ENCODE measurements at regions not wholly inside any gene's neighbourhood (a gene's known extent, or its start where the extent isn't known, plus 50 kb on each side); places are given as distances from the start of the nearest gene placed in this dataset.

- no peaks in the 10 kb centered on the region for H4K20me1 ChIP-seq (ENCODE audit: insufficient read depth, low read length)
- no peaks in the 10 kb centered on the region for H3K79me2 ChIP-seq (ENCODE audit: low read length)
- no peaks in the 10 kb centered on the region for H3K4me1 ChIP-seq (ENCODE audit: low read length)
- H3K27me3 ChIP-seq (replicated peaks; ENCODE audit: insufficient read depth, low read length), result no peaks in the 10 kb centered on the region
- DNase-seq, result no peak
- no peaks in the 10 kb centered on the region for H3F3A ChIP-seq (ENCODE audit: insufficient read depth, low read length)
- H3K9ac ChIP-seq (ENCODE audit: low read length), result no peak overlapping the region
- H3K4me2 ChIP-seq (ENCODE audit: low read depth, low read length), result no peak overlapping the region
- no peaks in the 10 kb centered on the region for H3K36me3 ChIP-seq (replicated peaks; ENCODE audit: insufficient read depth, low read length)
- no peak overlapping the region for H2AFZ ChIP-seq (ENCODE audit: low read length)
- no peaks in the 10 kb centered on the region for H3K9me2 ChIP-seq (replicated peaks; ENCODE audit: insufficient read depth, low read length)
- TF ChIP-seq EZH2phosphoT487 (IDR thresholded peaks at IDR 0.05; ENCODE audit: low read length), result no peak
- TF ChIP-seq, protein P1, sequence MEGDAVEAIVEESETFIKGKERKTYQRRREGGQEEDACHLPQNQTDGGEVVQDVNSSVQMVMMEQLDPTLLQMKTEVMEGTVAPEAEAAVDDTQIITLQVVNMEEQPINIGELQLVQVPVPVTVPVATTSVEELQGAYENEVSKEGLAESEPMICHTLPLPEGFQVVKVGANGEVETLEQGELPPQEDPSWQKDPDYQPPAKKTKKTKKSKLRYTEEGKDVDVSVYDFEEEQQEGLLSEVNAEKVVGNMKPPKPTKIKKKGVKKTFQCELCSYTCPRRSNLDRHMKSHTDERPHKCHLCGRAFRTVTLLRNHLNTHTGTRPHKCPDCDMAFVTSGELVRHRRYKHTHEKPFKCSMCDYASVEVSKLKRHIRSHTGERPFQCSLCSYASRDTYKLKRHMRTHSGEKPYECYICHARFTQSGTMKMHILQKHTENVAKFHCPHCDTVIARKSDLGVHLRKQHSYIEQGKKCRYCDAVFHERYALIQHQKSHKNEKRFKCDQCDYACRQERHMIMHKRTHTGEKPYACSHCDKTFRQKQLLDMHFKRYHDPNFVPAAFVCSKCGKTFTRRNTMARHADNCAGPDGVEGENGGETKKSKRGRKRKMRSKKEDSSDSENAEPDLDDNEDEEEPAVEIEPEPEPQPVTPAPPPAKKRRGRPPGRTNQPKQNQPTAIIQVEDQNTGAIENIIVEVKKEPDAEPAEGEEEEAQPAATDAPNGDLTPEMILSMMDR (IDR thresholded peaks at IDR 0.05; ENCODE audit: low read length), result no peak
- no peak for TF ChIP-seq EZH2 (optimal IDR thresholded peaks at IDR 0.05; ENCODE audit: low read depth, low read length)
- H3K9me3 ChIP-seq (replicated peaks; ENCODE audit: insufficient read depth, low read length), result no peaks in the 10 kb centered on the region
- no peak overlapping the region for H3K4me3 ChIP-seq (ENCODE audit: low read length)
- no peak overlapping the region for H3K27ac ChIP-seq (ENCODE audit: low read length)
Measured at GRCh38 chr9:11537566-11537965, 924.8 kb upstream of the PTPRD start.

- Histone ChIP-seq H3K27me3 (replicated peaks; ENCODE audit: insufficient read depth, low read length) (no peaks in the 10 kb centered on the region), H4K20me1 (ENCODE audit: insufficient read depth, low read length) (no peaks in the 10 kb centered on the region), H2AFZ (ENCODE audit: low read length) (no peak overlapping the region), H3K79me2 (ENCODE audit: low read length) (no peaks in the 10 kb centered on the region), H3K9me2 (replicated peaks; ENCODE audit: insufficient read depth, low read length) (no peaks in the 10 kb centered on the region), H3K9me3 (replicated peaks; ENCODE audit: insufficient read depth, low read length) (no peaks in the 10 kb centered on the region), H3K27ac (ENCODE audit: low read length) (no peak overlapping the region), H3K4me1 (ENCODE audit: low read length) (no peaks in the 10 kb centered on the region), H3K36me3 (replicated peaks; ENCODE audit: insufficient read depth, low read length) (no peaks in the 10 kb centered on the region), H3K4me2 (ENCODE audit: low read depth, low read length) (no peak overlapping the region), H3K9ac (ENCODE audit: low read length) (no peak overlapping the region), H3F3A (ENCODE audit: insufficient read depth, low read length) (no peaks in the 10 kb centered on the region), H3K4me3 (ENCODE audit: low read length) (no peak overlapping the region)
- no peak for TF ChIP-seq EZH2 (optimal IDR thresholded peaks at IDR 0.05; ENCODE audit: low read depth, low read length)
- TF ChIP-seq EZH2phosphoT487 (IDR thresholded peaks at IDR 0.05; ENCODE audit: low read length), result no peak
- TF ChIP-seq, protein P1 (IDR thresholded peaks at IDR 0.05; ENCODE audit: low read length), result no peak
- no peak for DNase-seq
Measured at GRCh38 chr9:11542781-11543180, 930.0 kb upstream of the PTPRD start.

- no peak overlapping the region for H3K27ac ChIP-seq (ENCODE audit: low read length)
Measured at GRCh38 chr9:11546231-11546630, 933.4 kb upstream of the PTPRD start.

More at GRCh38 chr9:11546231-11546630, 933.4 kb upstream of the PTPRD start:
- no peaks in the 10 kb centered on the region for H3K79me2 ChIP-seq (ENCODE audit: low read length)
- H3K4me3 ChIP-seq (ENCODE audit: low read length), result no peak overlapping the region
- H3K4me2 ChIP-seq (ENCODE audit: low read depth, low read length), result no peak overlapping the region
- H3K27me3 ChIP-seq (replicated peaks; ENCODE audit: insufficient read depth, low read length), result no peaks in the 10 kb centered on the region
- H3K9me3 ChIP-seq (replicated peaks; ENCODE audit: insufficient read depth, low read length), result no peaks in the 10 kb centered on the region
- TF ChIP-seq, protein P1 (IDR thresholded peaks at IDR 0.05; ENCODE audit: low read length), result no peak
- TF ChIP-seq EZH2 (optimal IDR thresholded peaks at IDR 0.05; ENCODE audit: low read depth, low read length), result no peak
- H3K9ac ChIP-seq (ENCODE audit: low read length), result no peak overlapping the region
- no peak for DNase-seq
- no peaks in the 10 kb centered on the region for H3K4me1 ChIP-seq (ENCODE audit: low read length)
- H3K36me3 ChIP-seq (replicated peaks; ENCODE audit: insufficient read depth, low read length), result no peaks in the 10 kb centered on the region
- H4K20me1 ChIP-seq (ENCODE audit: insufficient read depth, low read length), result no peaks in the 10 kb centered on the region
- H2AFZ ChIP-seq (ENCODE audit: low read length), result no peak overlapping the region
- H3F3A ChIP-seq (ENCODE audit: insufficient read depth, low read length), result no peaks in the 10 kb centered on the region
- H3K9me2 ChIP-seq (replicated peaks; ENCODE audit: insufficient read depth, low read length), result no peaks in the 10 kb centered on the region

All from MM.1S (cell line).